Left hindlimb (tissue), 1 donor: ENCODE measurements at regions not wholly inside any gene's neighbourhood (a gene's known extent, or its start where the extent isn't known, plus 50 kb on each side); places are given as distances from the start of the nearest gene placed in this dataset.

Experiments
- DNase-seq: peaks from one replicate; pipeline ENCODE4 v3.0.0-alpha.2; 2018

GRCh38 chr1:228899421-228899956, 164.2 kb downstream of the RHOU start:
- no peak for DNase-seq

GRCh38 chr1:228900099-228900885, 165.0 kb downstream of the RHOU start:
- peak; percentile 87 for DNase-seq

GRCh38 chr1:228900886-228901392, 165.7 kb downstream of the RHOU start:
- no peak for DNase-seq

GRCh38 chr1:228901936-228902681, 166.8 kb downstream of the RHOU start:
- no peak for DNase-seq

GRCh38 chr1:228902781-228903433, 167.6 kb downstream of the RHOU start:
- peak; percentile 77 for DNase-seq

GRCh38 chr1:228903434-228904071, 168.3 kb downstream of the RHOU start:
- no peak for DNase-seq

GRCh38 chr1:228904222-228904621, 168.9 kb downstream of the RHOU start:
- no peak for DNase-seq

GRCh38 chr1:228905701-228906101, 170.4 kb downstream of the RHOU start:
- DNase-seq: no peak

- DNase-seq: no peak
Measured at GRCh38 chr1:228906223-228906860, 171.1 kb downstream of the RHOU start.

- no peak for DNase-seq
Measured at GRCh38 chr1:228911225-228912210, 176.2 kb downstream of the RHOU start.

- no peak for DNase-seq
Measured at GRCh38 chr1:228913626-228914414, 178.5 kb downstream of the RHOU start.

GRCh38 chr1:228914700-228915099, 179.4 kb downstream of the RHOU start:
- DNase-seq: no peak

- no peak for DNase-seq
Measured at GRCh38 chr1:228917342-228917741, 182.1 kb downstream of the RHOU start.

GRCh38 chr1:228917755-228918154, 182.5 kb downstream of the RHOU start:
- no peak for DNase-seq

GRCh38 chr1:228918335-228918734, 183.1 kb downstream of the RHOU start:
- DNase-seq: no peak

GRCh38 chr1:228919914-228920313, 184.6 kb downstream of the RHOU start:
- no peak for DNase-seq

- DNase-seq: no peak
Measured at GRCh38 chr1:228920831-228921230, 185.6 kb downstream of the RHOU start.

- DNase-seq: no peak
Measured at GRCh38 chr1:228921481-228921880, 186.2 kb downstream of the RHOU start.

GRCh38 chr1:228922722-228923376, 187.6 kb downstream of the RHOU start:
- DNase-seq: no peak
